Stimulated activated CD4-positive, alpha-beta T cell treated with anti-CD3 and anti-CD28 coated beads, TNF-alpha, amount 100 ng/mL, for 24 hours (primary cell): ENCODE measurements at regions not wholly inside any gene's neighbourhood (a gene's known extent, or its start where the extent isn't known, plus 50 kb on each side); places are given as distances from the start of the nearest gene placed in this dataset.

Experiments
- DNase-seq, 3 experiments: peaks; one replicate each; pipeline ENCODE4 v3.0.0-alpha.2; 2020; ENCODE audit warnings: low read depth in 3 of 3

DNA sequence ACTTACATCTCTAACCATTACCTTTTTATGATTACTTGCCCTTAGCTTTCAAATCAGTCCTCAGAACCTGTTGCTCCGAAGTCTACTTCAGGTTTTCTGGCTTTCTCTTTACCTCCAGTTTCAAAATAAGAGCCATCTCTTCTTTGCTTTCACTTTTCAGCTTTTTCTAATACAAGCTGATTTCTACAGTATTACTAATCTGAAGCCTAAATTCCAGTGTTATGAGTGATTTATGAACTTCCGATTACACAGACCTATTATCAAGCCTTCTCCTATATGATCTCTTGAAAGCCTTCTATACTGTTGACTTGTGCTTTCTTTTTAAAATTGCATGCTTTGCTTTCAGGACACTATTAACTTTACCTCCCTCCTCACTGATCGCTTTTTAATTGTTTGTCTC is 1307.8 kb upstream of the CELF2 start:
- DNase-seq, result no peak

DNA sequence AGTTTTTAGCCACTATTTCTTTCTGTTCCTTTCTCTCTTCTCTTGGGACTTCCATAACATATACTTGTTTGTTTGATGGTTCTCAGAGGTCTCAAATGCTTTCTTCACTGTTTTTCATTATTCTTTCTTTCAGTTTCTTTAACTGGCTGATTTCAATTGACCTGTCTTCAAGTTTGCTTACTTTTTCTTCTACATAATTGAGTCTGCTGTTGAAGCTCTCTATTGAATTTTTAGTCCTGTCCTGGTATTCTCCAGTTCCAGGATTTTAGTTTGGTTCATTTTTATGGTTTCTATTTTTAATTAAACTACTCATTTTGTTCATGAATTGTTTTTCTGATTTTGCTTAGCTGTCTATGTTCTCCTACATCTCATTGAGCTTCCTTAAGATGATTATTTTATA is 1305.3 kb upstream of the CELF2 start:
- no peak for DNase-seq

DNA sequence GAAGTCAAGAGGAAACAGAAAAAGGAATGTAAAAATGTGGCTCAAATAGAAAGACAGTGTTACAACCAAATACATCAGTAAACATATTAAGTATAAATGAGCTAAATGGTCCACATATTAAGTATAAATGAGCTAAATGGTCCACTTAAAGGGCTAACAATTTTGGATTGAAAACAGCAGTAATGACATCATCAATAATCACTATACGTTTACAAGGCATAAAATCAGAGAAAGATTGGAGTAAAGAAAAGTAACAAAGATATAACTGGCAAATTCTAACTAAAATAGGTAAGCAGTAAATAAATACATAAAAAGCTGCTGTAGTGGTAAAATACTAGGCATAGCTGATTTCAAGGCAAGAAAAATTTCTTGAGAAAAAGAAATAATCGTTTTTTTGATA is 1298.4 kb upstream of the CELF2 start:
- no peak for DNase-seq

DNA sequence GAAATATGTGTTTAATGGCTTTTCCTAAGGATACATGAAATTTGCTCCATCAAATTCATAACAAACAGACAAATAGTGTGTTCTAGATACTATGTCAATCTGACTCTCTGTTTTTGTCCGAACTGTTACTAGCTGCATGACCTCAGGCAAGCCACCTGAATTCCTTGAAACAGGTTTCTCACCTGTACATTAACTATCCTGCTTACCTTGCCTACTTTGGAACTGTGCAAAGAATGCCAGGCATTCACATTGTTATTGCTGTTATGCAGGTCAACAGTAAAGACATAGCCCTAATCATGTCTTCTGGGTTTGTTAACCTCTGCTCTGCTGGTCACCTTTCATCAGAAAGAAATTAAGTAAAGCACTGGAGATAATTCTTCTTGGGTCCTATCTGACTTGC is 1283.9 kb upstream of the CELF2 start:
- DNase-seq, result no peak

DNA sequence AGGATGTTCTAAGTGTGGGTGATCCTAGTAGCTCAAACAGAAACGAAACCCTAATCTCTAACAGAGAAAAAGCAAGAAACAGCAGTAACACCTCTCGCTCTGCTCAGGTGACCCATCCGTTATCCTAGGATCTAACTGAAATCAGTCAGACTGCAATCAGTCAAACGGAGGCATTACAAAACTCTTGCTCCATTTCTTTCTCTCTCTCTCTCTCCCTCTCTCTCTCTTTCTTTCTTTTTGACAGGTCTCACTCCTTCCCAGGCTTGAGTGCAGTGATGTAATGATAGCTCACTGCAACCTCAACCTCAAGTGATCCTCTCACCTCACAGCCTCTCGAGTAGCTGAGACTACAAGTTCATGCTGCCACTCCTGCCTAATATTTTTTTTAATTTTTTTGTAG is 1283.5 kb upstream of the CELF2 start:
- no peak for DNase-seq

DNA sequence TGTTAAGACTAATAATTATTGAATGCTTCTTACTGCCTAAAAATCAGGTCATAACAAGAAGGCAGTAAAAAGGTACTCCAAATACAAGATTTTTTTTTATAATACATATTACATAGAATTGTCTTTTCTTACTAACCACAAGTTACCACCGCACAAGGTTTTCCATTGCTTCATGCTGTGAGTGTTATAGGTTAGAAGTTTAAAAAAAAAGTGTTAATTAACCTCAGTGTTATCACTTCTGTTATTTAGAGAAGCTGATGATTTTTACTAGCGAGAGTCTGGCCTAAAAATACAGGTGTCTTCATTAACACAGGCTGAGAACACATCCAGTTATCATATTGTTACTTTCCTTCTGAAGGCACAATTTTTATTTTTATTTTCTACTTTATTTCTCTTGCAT is 1281.9 kb upstream of the CELF2 start:
- DNase-seq, result no peak

DNA sequence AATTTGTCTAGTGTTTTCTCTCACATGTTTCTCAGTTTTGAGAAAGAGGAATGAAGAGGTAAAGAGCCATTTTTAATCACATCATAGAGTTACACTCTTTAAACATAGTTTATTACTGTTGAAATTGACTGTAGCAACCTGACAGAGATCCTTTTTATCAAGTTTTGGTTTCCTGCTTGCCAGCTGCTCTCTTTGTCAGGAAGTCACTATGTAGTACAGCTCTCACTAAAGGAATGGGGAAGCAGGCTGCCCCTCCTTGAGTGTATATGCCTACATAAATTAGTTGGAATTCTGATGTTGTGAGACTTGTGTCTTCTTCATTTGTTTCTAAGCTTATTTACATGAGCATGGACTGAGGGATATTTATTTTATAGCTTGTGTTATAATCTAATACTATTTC is 1274.0 kb upstream of the CELF2 start:
- no peak for DNase-seq

DNA sequence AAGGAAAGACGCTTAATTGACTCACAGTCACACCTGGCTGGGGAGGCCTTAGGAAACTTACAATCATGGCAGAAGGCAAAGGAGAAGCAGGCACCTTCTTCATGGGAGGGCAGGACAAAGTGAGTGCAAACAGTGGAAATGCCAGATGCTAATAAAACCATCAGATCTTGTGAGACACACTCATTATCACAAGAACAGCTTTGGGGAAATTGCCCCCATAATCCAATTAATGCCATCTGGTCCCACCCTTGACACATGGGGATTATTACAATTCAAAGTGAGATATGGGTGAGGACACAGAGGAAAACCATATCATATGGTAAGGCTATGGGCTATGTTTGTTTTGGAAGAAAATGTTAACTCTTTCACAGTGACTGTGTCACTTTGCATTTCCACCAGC is 1272.5 kb upstream of the CELF2 start:
- no peak for DNase-seq

DNA sequence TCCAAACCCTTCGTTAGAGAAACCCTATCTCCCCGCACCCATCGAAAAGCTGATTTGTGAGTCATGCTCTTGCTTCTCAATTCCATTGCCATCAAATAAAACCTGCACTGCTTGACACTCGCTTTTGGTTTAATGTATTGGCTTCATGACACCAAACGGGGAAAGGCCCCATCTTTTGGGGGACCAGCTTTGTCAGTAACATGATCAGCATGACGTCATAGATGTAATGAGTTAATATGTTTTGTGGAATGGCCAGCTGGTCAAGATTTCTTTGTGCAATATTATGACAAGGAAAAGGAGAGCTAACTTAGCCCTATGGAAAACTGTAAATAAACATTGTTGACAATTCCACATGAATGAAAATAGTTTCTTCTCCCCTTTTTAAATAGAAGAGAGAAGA is 1260.5 kb upstream of the CELF2 start:
- DNase-seq, result no peak

DNA sequence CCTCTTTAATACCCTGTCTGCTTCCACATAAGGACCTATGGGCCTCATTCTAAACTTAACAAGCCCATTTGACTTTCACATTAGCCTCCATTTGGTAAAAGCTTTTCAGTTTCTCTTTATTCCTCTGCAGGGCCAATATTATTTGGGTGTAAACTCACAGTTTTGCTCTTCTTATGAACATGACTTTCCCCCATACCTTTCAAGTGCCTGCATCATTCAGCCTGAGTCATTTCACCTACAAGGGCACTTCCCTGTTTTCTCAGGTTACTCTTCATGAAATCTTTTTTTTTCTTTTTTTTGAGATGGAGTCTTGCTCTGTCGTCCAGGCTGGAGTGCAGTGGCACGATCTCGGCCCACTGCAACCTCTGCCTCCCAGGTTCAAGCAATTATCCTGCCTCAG is 1258.1 kb upstream of the CELF2 start:
- no peak for DNase-seq

DNA sequence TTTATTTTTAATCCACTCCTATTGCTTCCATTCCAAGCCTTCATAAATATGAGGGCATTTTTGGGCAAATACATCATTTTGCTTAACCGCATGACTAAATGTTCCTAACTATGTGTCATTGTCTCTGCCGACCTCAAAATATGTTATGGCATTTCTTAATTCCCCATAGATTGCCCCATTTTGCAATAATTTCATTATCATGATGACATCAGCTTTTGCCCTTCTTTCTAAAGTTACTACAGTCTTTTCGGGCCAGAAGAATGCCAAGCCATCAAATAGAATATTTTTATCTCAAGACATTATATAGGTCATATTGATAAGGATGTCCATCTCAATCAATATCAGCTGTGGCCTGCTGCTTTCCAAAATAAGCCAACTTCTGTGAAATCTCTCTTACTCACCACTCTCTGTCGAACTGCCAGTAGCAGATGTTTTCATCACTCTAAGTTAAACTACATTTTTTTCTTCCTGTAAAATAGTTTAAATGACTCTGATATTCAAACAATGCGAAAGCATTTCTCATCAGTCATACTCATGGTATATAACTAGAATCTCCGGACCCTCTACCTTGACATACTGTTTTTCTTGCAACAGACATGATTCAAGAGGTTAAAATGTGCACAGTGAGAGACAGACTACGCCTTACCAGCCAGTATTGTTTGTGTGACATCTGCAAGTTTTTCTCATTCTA is 1254.6 kb upstream of the CELF2 start:
- DNase-seq, result no peak

DNA sequence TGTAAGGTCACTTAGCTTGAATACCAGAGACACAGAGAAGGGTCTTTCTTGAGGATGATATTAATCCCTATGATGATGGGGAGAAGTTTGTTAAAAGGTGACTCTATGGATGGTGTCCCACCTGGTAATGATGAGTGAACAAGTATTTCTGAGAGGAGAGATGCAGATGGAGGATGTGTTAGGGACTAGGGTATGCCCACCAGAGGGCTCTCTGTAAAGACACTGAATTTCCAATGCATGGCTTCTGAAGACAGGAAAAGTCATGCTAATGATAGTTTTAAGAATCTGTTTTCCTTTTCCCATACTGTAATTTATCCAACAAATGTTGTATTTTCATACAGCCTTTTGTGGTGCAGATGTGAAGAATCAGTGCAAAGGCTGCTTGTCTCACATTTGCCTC is 1250.9 kb upstream of the CELF2 start:
- DNase-seq, result no peak

DNA sequence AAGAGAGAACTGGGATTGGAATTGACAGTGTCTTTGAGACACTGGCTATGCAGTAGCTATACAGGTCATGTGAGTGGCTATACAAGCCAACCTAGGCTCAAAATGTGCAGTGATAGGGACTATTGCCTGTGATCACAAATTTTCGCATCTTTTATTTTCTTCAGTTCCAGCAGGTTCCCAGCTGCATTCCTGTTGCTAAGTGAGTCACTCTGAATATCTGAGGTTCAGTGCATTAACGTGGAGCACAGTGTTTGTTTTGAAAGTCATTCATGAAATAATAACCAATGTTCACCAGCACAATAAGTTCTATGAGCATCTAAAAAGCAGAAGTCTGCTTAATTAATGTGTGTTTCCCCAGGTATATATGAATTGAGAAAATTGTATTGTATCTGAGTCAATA is 1236.0 kb upstream of the CELF2 start:
- DNase-seq, result no peak

DNA sequence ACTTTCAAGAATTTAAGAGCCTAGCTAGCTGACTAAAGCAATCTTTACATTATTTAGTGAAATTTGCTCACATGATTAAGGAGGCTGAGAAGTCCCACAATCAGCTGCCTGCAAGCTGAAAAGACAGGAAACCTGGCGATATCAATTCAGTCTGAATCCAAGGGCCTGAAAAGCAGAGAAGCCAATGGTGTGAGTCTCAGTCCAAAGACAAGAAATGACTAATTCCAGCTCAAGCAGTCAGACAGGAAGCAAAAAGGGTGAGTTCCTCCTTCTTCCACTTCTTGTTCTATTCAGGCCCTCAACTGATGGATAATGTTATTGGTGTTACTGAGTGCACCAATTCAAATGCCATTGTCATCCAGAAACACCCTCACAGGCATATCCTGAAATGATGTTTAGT is 1231.6 kb upstream of the CELF2 start:
- DNase-seq, result no peak

DNA sequence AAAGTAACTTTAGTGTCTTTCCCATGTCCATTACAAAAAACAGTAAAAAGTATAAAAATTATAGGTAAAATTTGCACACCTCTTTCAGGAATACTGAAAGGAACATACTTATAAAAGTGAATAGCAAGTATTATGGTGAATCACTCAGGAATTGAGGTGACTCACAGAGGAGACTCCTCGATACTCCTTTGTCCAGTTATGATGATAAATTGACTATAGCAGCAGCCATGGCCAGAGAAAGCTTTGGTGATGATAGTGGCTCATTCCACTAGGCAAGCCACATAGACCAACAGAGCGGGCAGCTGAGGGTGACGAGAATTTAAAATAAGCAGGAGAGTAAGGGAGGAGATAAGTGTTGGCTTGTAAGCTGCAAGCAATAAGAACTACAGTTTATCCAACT is 1231.1 kb upstream of the CELF2 start:
- DNase-seq, result no peak

DNA sequence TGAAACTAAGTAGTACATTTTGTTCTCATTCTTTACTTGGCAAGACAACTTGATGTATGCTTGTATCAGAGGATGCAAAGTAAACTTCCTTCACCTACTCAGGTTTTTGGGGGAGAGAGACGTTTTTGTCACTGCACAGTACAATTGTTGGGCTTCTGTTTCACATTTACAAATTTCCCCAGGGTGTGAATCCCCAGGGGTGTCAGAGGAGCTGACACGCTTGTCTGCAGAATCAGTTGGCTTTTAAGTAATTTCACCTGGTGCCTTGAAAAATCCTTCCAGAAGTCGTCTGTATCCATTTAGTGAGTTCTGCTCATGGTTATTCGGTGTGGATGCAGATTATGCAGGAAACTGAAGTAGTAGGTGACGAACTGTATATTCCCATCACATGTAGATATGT is 1227.7 kb upstream of the CELF2 start:
- DNase-seq, result no peak

DNA sequence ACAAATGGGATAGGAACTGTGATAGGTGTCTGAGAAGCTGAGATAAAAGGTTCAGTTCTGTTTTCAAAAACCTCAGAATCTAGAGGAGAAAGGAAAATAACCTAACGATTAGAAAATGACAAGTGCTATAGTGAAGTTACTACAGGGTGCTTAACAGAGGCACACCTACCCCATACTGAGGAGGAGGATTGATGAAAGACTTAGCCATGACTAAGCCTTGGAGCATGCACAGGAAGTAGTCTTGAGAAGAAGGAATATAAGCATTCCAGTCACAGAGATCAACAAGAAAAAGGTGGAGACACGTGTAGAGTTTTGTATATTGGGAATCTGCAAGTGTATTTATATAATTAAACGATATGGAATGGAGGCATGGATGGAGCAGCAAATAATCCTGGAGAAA is 1225.5 kb upstream of the CELF2 start:
- no peak for DNase-seq

DNA sequence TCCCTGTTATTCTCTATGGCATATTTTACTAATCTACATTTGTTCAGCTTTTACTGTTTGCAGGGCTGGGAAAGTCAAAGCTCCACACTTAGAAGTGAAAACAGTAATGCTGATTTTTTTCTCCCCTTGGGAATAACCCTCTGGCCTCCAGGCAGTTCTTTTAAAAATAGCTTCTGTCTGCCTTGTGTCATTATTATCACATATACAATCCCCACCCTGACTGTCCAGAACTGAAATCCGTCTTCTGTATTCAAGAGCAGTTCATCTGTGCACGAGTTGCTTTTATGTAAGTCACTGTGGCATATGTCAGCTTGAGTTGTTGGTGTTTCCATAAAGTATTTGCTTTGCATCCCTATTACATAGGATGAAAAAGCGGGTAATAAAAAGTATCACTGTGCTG is 1221.1 kb upstream of the CELF2 start:
- DNase-seq, result no peak

DNA sequence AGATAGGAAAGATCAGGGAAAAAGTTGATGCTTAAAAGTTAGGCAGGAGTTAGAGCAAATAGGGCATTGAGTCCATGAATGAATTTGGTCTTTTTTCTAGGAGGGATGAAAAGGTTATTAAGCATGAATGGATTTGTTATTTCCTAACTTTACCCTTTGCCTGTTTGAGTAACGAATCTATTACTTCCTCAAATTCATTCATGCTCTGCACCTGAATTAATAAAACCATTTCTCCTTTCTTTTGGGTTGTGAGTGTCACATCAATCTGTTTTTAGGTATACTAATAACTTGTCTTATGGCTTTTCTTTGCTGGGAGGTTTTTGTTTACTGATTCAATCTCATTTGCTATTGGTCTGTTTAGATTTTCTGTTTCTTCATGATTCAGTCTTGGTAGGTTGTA is 1217.7 kb upstream of the CELF2 start:
- no peak for DNase-seq

DNA sequence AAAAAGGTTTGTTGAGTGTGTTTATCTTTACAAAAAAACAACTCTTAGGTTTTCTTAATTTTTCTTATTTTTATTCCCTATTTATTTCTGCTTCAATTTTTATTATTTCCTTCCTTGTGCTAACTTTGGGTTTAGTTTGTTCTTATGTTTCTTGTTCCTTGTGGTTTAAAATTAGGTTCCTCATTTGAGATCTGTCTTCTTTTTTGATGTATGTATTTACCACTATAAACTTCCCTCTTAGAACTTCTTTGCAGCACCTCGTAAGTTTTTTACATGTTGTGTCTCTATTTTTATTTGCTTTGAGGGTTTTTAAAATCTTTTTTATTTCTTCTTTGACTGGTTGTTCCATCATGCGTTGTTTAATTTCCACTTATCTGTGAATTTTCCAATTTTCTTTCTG is 1217.1 kb upstream of the CELF2 start:
- no peak for DNase-seq

DNA sequence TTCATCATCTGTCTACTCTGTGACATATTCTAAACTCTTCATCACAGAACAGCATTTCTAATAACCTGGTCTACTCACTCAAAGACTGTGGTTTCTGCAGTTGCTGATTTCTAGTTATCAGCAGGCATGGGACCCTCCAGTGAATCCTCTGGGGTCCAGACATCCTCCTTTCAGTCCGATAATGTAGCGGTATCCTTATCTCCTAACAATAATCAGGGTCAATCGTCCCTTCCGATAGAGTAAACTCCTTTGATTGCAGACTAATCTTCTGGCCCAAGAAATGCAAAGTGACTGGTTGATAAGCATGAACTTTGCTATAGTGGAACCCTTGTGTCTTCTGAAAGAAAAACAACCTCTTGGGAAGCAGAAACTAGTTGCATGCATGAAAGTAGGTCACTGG is 1209.8 kb upstream of the CELF2 start:
- no peak for DNase-seq

DNA sequence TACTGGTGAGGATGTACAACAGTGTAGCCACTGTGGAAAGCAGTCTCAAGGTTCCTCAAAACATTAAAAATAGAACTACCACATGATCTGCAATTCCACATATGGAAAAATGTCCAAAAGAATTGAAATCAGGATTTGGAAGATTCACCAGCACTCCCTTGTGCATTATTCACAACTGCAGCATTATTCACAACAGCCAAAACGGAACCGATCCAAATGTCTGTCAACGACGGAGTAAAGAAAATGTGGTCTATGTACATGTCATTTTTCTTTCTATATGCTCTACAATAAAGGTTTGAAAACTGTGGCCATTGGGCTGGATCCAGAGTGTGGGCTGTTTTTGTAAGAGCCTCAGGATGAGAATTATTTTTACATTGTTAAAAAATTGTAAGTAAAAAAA is 1206.1 kb upstream of the CELF2 start:
- DNase-seq, result no peak

DNA sequence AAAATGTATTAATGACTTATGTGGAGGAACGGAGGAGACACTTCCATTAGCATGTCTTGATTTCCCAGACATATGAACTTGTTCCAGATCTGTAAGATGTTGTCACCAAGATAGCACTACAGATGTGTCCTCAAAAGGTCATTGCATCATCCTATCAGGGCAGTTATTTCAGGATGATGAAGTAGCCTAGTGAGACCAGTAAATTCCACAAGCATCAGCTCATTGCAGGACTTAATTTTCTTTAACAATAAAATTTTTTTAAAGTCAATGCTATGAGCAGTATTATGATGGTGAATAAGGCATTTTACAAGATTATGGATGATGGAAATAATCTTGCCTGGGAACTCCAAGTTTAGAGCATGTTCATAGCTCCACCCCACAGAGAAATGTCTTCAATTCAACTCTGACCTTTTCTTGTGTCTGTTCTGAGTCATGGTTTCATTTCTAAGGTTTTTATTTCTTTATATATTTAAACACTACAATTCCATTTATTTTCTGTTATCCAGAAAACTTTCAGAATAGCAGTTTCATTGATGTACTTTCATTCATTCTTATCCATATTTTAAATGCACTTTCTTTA is 1203.3 kb upstream of the CELF2 start:
- DNase-seq, result no peak
